K562 (cell line): ENCODE measurements at regions not wholly inside any gene's neighbourhood (a gene's known extent, or its start where the extent isn't known, plus 50 kb on each side); places are given as distances from the start of the nearest gene placed in this dataset.
A peak's percentile ranks its signal among the peaks of the same experiment; 100 is the strongest.

ENCODE experiments used
- ATAC-seq: fragments of 200-7000 bp; cut with Tn5 transposase; 3 replicates; pipeline ENCODE4 v1.9.1; 2020; ENCODE audit warnings: moderate library complexity
- BruUV-seq: library from RNA; stranded (reverse); fragments of 400-500 nt; replicated peaks from 2 replicates; lab custom pipeline; 2021; lab: Mats Ljungman, UMichigan
- CTCF ChIA-PET: fragments of 300-600 bp; formaldehyde crosslinking; extraction: SDS; loops from one replicate; lab custom pipeline; 2021; ENCODE audit warnings: low intra/inter-chr PET ratio; lab: Yijun Ruan, JAX
- POLR2A ChIA-PET: fragments of 300-600, 350-650 bp; sonication (Branson Sonifier 250); formaldehyde crosslinking; extraction: SDS; loops from one replicate; lab custom pipeline; 2021; ENCODE audit warnings: antibody characterized with exemption, inconsistent platforms; lab: Yijun Ruan, JAX
- DNase-seq, 4 experiments: peaks; one replicate each; pipeline versions ENCODE4 v3.0.0 to v3.0.0-alpha.2; 2011 to 2018; ENCODE audit warnings: low spot score in 3 of 4, mixed read lengths in 3 of 4; ENCODE audit errors: extremely low read depth in 1 of 4
- FAIRE-seq: peaks from 2 replicates; lab custom pipeline; 2011; peaks lifted over from hg19 to GRCh38; lab: Jason Lieb, UNC
- H2AFZ ChIP-seq: 2 replicates; pipeline ENCODE4 v1.6.0; 2011; ENCODE audit warnings: low read depth, low read length, control low read depth, inconsistent platforms
- H3K27ac ChIP-seq: fragments of 200-600 bp; 3 replicates; pipeline ENCODE4 v1.8.0; 2011; ENCODE audit warnings: low read depth, mild to moderate bottlenecking, control low read depth, inconsistent platforms, low read length, moderate library complexity, mixed read lengths; ENCODE audit errors: extremely low read depth
- H3K27me3 ChIP-seq, 2 experiments: fragments of 300-600 bp in 1 of 2; 2 replicates in 1 of 2; 3 replicates in 1 of 2; pipeline versions ENCODE4 v1.6.0 to v1.8.0; 2011; ENCODE audit warnings: inconsistent platforms in 2 of 2, low read length in 2 of 2, mild to moderate bottlenecking in 1 of 2, mixed read lengths in 1 of 2, moderate library complexity in 1 of 2; ENCODE audit not compliant: control insufficient read depth in 2 of 2, insufficient read depth in 2 of 2
- H3K36me3 ChIP-seq: fragments of 300-600 bp; 3 replicates; pipeline ENCODE4 v1.8.0; 2011; ENCODE audit warnings: mild to moderate bottlenecking, low read length, inconsistent platforms; ENCODE audit not compliant: control insufficient read depth, insufficient read depth
- H3K4me1 ChIP-seq, 2 experiments: fragments of 200-600 bp in 1 of 2; replicated peaks in 1 of 2; 2 replicates in 1 of 2; 3 replicates in 1 of 2; pipeline versions ENCODE4 v1.5.1 to v1.8.0; 2011; ENCODE audit warnings: inconsistent platforms in 2 of 2, low read length in 2 of 2, mild to moderate bottlenecking in 1 of 2, mixed read lengths in 1 of 2, moderate library complexity in 1 of 2; ENCODE audit not compliant: control insufficient read depth in 2 of 2, insufficient read depth in 2 of 2
- H3K4me2 ChIP-seq: 2 replicates; pipeline ENCODE4 v1.6.1; 2011; ENCODE audit warnings: low read length, control low read depth, inconsistent platforms, mixed read lengths; ENCODE audit not compliant: insufficient read depth
- H3K4me3 ChIP-seq: fragments of 200-600 bp; sonication (generic), shearing (Covaris generic); 2 replicates; pipeline ENCODE4 v1.5.1; 2016; ENCODE audit warnings: control low read depth, inconsistent platforms
- H3K79me2 ChIP-seq: fragments of 200-600 bp; 3 replicates; pipeline ENCODE4 v1.8.0; 2011; ENCODE audit warnings: low read length, inconsistent platforms; ENCODE audit not compliant: control insufficient read depth, insufficient read depth
- H3K9ac ChIP-seq, 2 experiments: 2 replicates each; pipeline versions ENCODE4 v1.6.0 to v1.6.1; 2011; ENCODE audit warnings: low read depth in 2 of 2, low read length in 2 of 2, control low read depth in 1 of 2, inconsistent platforms in 1 of 2, mild to moderate bottlenecking in 1 of 2, mixed read lengths in 1 of 2; ENCODE audit not compliant: insufficient read depth in 1 of 2
- H3K9me1 ChIP-seq: one replicate; pipeline ENCODE4 v1.6.0; 2011; ENCODE audit warnings: inconsistent platforms, mild to moderate bottlenecking, low read length, moderate library complexity; ENCODE audit not compliant: control insufficient read depth, insufficient read depth
- H3K9me3 ChIP-seq: replicated peaks from 2 replicates; pipeline ENCODE4 v1.5.1; 2011; ENCODE audit warnings: low read depth, low read length, inconsistent platforms; ENCODE audit not compliant: control insufficient read depth, insufficient read depth
- H4K20me1 ChIP-seq: replicated peaks from 2 replicates; pipeline ENCODE4 v1.6.1; 2011; ENCODE audit warnings: low read length, inconsistent platforms, mixed read lengths; ENCODE audit not compliant: control insufficient read depth, insufficient read depth
- C11orf30 ChIP-seq: fragments of 450-650 bp; IDR thresholded peaks from 2 replicates; pipeline ENCODE4 v1.6.1; 2016; ENCODE audit warnings: low read depth, mild to moderate bottlenecking
- CREB1 ChIP-seq, 2 experiments: sonication (generic) in 1 of 2; formaldehyde crosslinking in 1 of 2; IDR thresholded peaks; 2 replicates each; pipeline versions ENCODE4 v1.6.1 to v1.8.0; 2012 to 2022; ENCODE audit warnings: inconsistent platforms in 1 of 2, mild to moderate bottlenecking in 1 of 2, missing genetic modification reagents in 1 of 2, moderate library complexity in 1 of 2
- KAT2B ChIP-seq: IDR thresholded peaks from one replicate; pipeline ENCODE4 v1.6.1; 2012; ENCODE audit warnings: low read depth, mild to moderate bottlenecking, control low read depth, inconsistent platforms, low read length, moderate library complexity
- MAFG ChIP-seq: fragments of 450-650 bp; conservative IDR thresholded peaks from 2 replicates; pipeline ENCODE4 v1.6.1; 2016; ENCODE audit warnings: missing genetic modification characterization, missing compliant biosample characterization
- POLR3A ChIP-seq: IDR thresholded peaks from 2 replicates; pipeline ENCODE4 v1.6.1; 2011; ENCODE audit warnings: borderline replicate concordance, mild to moderate bottlenecking, moderate library complexity; ENCODE audit not compliant: insufficient read length, insufficient read depth; ENCODE audit errors: extremely low read depth
- ZNF3 ChIP-seq: fragments of 250-450 bp; sonication (Bioruptor Pico); IDR thresholded peaks from 2 replicates; pipeline ENCODE4 v1.5.0; 2021; ENCODE audit warnings: mild to moderate bottlenecking, moderate library complexity
- ZNF316 ChIP-seq: fragments of 450-650 bp; IDR thresholded peaks from 2 replicates; pipeline ENCODE4 v1.6.1; 2016
- WGBS: fragments of 100-300 bp; shearing (Covaris generic); methylation state at CpG from one replicate; pipeline ENCODE4 v1.1.6; 2016; ENCODE audit warnings: low coverage, mixed read lengths; ENCODE audit not compliant: insufficient coverage; ENCODE audit errors: missing lambda C conversion rate; 5-methylcytosine and 5-hydroxymethylcytosine counted together
- in situ Hi-C: fragments of 300-500 bp; cut with MboI; formaldehyde crosslinking; loops from 4 replicates; pipeline ENCODE4 v1.15.0; 2018; ENCODE audit warnings: inconsistent platforms, mixed read lengths
- intact Hi-C: fragments of 100-400 bp; cut with micrococcal nuclease; formaldehyde crosslinking; loops from 2 replicates; pipeline ENCODE4 v1.14.2; 2022

DNA sequence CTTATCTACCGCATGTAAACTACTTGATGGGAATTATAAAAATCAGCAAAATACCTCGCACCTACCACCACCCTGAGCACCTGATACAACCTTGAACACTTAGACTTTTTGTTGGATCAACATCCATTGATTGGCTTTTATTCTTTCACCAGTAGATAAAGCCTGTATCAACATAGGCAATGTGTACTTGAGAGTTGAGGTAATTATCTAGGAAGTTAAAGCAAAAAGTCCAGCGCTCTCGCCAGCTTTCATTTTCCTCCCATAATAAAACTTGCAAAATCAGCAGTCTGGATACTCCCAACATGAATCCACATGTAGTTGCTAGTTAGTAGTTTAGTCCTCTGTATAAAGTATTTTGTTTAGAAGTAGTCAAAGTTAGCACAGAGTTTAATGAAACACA, 132.0 kb upstream of the PRDM1 start:
- Histone ChIP-seq H3K9me3 (no peaks in the 10 kb centered on the region), H4K20me1 (no peaks in the 10 kb centered on the region), H3K27me3 (no peaks in the 10 kb centered on the region), H2AFZ (no peak overlapping the region), H3K9me1 (no peaks in the 10 kb centered on the region), H3K4me1 (no peaks in the 10 kb centered on the region; a peak in 1 of 5 replicates), H3K36me3 (no peaks in the 10 kb centered on the region), H3K4me2 (no peak overlapping the region), H3K4me3 (no peak overlapping the region), H3K27ac (no peak overlapping the region), H3K79me2 (no peaks in the 10 kb centered on the region), H3K9ac (no peak overlapping the region)
- no peak for TF ChIP-seq ZNF3 (CRISPR knock-in tag)
- no peak for TF ChIP-seq CREB1 (IDR thresholded peaks at IDR 0.05)
- TF ChIP-seq CREB1 (CRISPR knock-in tag; IDR thresholded peaks at IDR 0.05) = no peak
- TF ChIP-seq POLR3A = no peak
- peak; percentile 20; the same call in 1 of the 2 replicates for TF ChIP-seq C11orf30
- no peak for TF ChIP-seq KAT2B
- TF ChIP-seq ZNF316 = 0 out of 2 replicates have a peak, but pooled peaks have one; percentile 8
- 0 out of 2 replicates have a peak, but pooled peaks have one; percentile 24 for TF ChIP-seq MAFG (tag)
- DNase-seq = no peak
- no peak for FAIRE-seq
- ChIA-PET POLR2A (interaction anchor here (1.4 kb wide), 1 partner anchor 10 kb away, joined by 7 read pairs; no protein-coding TSS in a partner anchor), CTCF (no interaction called here)
- intact Hi-C loops (no loop called here), in situ Hi-C loops (no loop called here)
- 29% methylated on average over 4 of the region's 4 CpGs for WGBS
- BruUV-seq = no TSS peak
- no peak for ATAC-seq
